ENCODE measurements at regions not wholly inside any gene's neighbourhood (a gene's known extent, or its start where the extent isn't known, plus 50 kb on each side); places are given as distances from the start of the nearest gene placed in this dataset.

GRCh38 chr20:11429168-11429567 is 488.5 kb upstream of the BTBD3 start:
- no peaks in the 10 kb centered on the region for H3K4me1 ChIP-seq (ENCODE audit: control insufficient read depth in 1 of 2, insufficient read depth in 1 of 2, low read depth in 1 of 2, low read length in 1 of 2)
- no peaks in the 10 kb centered on the region for H3K27me3 ChIP-seq
- TF ChIP-seq, protein P1, sequence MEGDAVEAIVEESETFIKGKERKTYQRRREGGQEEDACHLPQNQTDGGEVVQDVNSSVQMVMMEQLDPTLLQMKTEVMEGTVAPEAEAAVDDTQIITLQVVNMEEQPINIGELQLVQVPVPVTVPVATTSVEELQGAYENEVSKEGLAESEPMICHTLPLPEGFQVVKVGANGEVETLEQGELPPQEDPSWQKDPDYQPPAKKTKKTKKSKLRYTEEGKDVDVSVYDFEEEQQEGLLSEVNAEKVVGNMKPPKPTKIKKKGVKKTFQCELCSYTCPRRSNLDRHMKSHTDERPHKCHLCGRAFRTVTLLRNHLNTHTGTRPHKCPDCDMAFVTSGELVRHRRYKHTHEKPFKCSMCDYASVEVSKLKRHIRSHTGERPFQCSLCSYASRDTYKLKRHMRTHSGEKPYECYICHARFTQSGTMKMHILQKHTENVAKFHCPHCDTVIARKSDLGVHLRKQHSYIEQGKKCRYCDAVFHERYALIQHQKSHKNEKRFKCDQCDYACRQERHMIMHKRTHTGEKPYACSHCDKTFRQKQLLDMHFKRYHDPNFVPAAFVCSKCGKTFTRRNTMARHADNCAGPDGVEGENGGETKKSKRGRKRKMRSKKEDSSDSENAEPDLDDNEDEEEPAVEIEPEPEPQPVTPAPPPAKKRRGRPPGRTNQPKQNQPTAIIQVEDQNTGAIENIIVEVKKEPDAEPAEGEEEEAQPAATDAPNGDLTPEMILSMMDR (IDR thresholded peaks at IDR 0.05): no peak
- no peak overlapping the region for H3K4me3 ChIP-seq (ENCODE audit: low read depth in 1 of 2, low read length in 1 of 2)
- no peak overlapping the region for H3K27ac ChIP-seq
- H3K9me3 ChIP-seq: no peaks in the 10 kb centered on the region
- H3K36me3 ChIP-seq: no peaks in the 10 kb centered on the region

DNA sequence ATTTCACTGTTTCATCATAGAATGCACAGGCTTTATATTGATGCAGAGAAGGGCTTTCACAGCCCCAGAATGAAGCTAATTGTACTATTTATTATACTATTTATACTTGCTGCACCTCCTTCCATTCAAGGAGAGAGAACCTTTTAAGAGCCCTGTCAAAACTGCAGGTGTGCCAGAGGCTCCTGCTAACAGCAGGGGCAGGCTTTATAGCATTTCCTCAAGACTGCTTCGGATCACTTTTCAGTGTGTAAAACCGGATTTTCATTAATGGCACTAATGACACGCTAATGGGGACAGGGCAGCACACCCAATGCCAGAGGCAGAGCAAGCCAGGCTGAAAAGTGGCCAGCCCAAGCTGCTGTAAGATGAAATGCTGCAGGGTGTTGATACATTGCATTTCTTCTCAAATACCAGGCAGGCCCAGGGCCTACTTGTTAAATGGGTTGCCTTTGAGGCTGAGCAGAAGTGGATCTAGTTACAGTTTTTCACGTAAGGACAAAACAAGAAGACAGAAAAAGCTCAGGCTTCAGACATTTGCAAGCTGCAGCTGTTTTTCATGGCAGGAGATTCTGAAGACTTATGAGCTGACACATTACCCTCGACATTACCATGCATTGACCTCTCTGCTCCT is 487.7 kb upstream of the BTBD3 start:
- TF ChIP-seq, protein P1 (IDR thresholded peaks at IDR 0.05): no peak
- H3K4me3 ChIP-seq (ENCODE audit: low read depth in 1 of 2, low read length in 1 of 2): no peak overlapping the region
- H3K27me3 ChIP-seq: no peaks in the 10 kb centered on the region
- H3K4me1 ChIP-seq (ENCODE audit: control insufficient read depth in 1 of 2, insufficient read depth in 1 of 2, low read depth in 1 of 2, low read length in 1 of 2): no peaks in the 10 kb centered on the region
- no peaks in the 10 kb centered on the region for H3K9me3 ChIP-seq
- H3K27ac ChIP-seq: no peak overlapping the region
- no peaks in the 10 kb centered on the region for H3K36me3 ChIP-seq

- Histone ChIP-seq H3K36me3 (no peaks in the 10 kb centered on the region), H3K27ac (no peak overlapping the region), H3K4me1 (ENCODE audit: control insufficient read depth in 1 of 2, insufficient read depth in 1 of 2, low read depth in 1 of 2, low read length in 1 of 2) (no peaks in the 10 kb centered on the region), H3K27me3 (no peaks in the 10 kb centered on the region), H3K9me3 (no peaks in the 10 kb centered on the region), H3K4me3 (ENCODE audit: low read depth in 1 of 2, low read length in 1 of 2) (no peak overlapping the region)
- TF ChIP-seq, protein P1 (IDR thresholded peaks at IDR 0.05): no peak
Observed at GRCh38 chr20:11430652-11431051, 487.0 kb upstream of the BTBD3 start.

- no peak overlapping the region for H3K27ac ChIP-seq
- TF ChIP-seq, protein P1 (IDR thresholded peaks at IDR 0.05): no peak
- H3K27me3 ChIP-seq: no peaks in the 10 kb centered on the region
- H3K9me3 ChIP-seq: no peaks in the 10 kb centered on the region
- no peaks in the 10 kb centered on the region for H3K36me3 ChIP-seq
- H3K4me3 ChIP-seq (ENCODE audit: low read depth in 1 of 2, low read length in 1 of 2): no peak overlapping the region
- no peaks in the 10 kb centered on the region for H3K4me1 ChIP-seq (ENCODE audit: control insufficient read depth in 1 of 2, insufficient read depth in 1 of 2, low read depth in 1 of 2, low read length in 1 of 2)
Observed at GRCh38 chr20:11431621-11432020, 486.1 kb upstream of the BTBD3 start.

DNA sequence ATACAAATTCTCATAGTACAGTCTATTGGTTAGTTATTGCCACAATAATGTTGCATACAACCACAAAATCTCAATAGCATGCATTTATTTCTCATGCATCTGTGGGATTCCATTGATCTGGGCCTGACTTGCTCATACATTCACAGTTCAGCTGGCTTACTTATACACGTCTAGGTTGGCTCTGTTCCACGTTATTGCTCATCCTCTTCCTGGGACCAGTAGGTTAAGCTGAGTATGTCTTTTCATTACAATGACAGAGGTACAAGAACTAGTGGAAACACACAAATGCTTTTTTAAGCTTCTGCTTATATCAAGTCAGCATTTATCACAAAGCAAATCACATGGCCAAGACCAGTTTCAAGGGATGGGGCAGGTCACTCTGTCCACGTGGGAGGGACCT is 485.3 kb upstream of the BTBD3 start:
- no peaks in the 10 kb centered on the region for H3K4me1 ChIP-seq (ENCODE audit: control insufficient read depth in 1 of 2, insufficient read depth in 1 of 2, low read depth in 1 of 2, low read length in 1 of 2)
- TF ChIP-seq, protein P1 (IDR thresholded peaks at IDR 0.05): no peak

More for the DNA sequence above, 485.3 kb upstream of the BTBD3 start:
- no peak overlapping the region for H3K27ac ChIP-seq
- no peaks in the 10 kb centered on the region for H3K36me3 ChIP-seq
- H3K9me3 ChIP-seq: no peaks in the 10 kb centered on the region
- no peaks in the 10 kb centered on the region for H3K27me3 ChIP-seq
- no peak overlapping the region for H3K4me3 ChIP-seq (ENCODE audit: low read depth in 1 of 2, low read length in 1 of 2)
